ENCODE measurements at regions not wholly inside any gene's neighbourhood (a gene's known extent, or its start where the extent isn't known, plus 50 kb on each side); places are given as distances from the start of the nearest gene placed in this dataset.
"Not testable (repeated sequence)": the region's sequence is repeated elsewhere in the genome, so short reads cannot be mapped to it uniquely, and the experiment has no call there.

- not testable (repeated sequence) for H3K79me2 ChIP-seq (ENCODE audit: insufficient read depth, low read length); H3K23ac ChIP-seq (ENCODE audit: insufficient read length, low read depth, low read length); H3K4me2 ChIP-seq (ENCODE audit: insufficient read depth, insufficient read length, low read length); H3K27ac ChIP-seq (ENCODE audit: insufficient read length, low read depth, low read length); H4K20me1 ChIP-seq (ENCODE audit: control insufficient read depth, insufficient read depth, insufficient read length); H2AFZ ChIP-seq (ENCODE audit: low read length); H3K4me1 ChIP-seq (ENCODE audit: insufficient read depth, low read length); H3K9ac ChIP-seq (ENCODE audit: extremely low read depth, insufficient read length, low read length); H2BK12ac ChIP-seq (ENCODE audit: insufficient read length, low read depth, low read length); H3K18ac ChIP-seq (ENCODE audit: insufficient read length, low read depth, low read length); H3K4me3 Mint-ChIP-seq; H3K79me1 ChIP-seq (ENCODE audit: insufficient read depth, low read depth, low read length, poor library complexity, severe bottlenecking); H4K8ac ChIP-seq (replicated peaks; ENCODE audit: insufficient read length, low read depth, low read length); H3K4ac ChIP-seq (ENCODE audit: low read depth, low read length); H4K91ac ChIP-seq (ENCODE audit: insufficient read length, low read depth, low read length); H3K56ac ChIP-seq (ENCODE audit: insufficient read length, low read depth, low read length); H3K36me3 Mint-ChIP-seq (ENCODE audit: insufficient read depth in 1 of 3, low read depth in 3 of 3); H3K23me2 ChIP-seq (ENCODE audit: insufficient read length, low read depth, low read length, poor library complexity, severe bottlenecking); H3K27ac Mint-ChIP-seq; H3K4me1 Mint-ChIP-seq; H3K14ac ChIP-seq (ENCODE audit: insufficient read depth, low read length); H2BK20ac ChIP-seq (ENCODE audit: low read depth, low read length, poor library complexity, severe bottlenecking); H3K9me3 ChIP-seq (ENCODE audit: control insufficient read depth, low read depth, low read length); H3K27me3 ChIP-seq (ENCODE audit: insufficient read depth, low read length); H2BK120ac ChIP-seq (ENCODE audit: low read depth, low read length, poor library complexity, severe bottlenecking); H2BK15ac ChIP-seq (ENCODE audit: low read depth, low read length); H3T11ph ChIP-seq (ENCODE audit: low read length); H2BK5ac ChIP-seq (ENCODE audit: insufficient read length, low read length); H3K27me3 Mint-ChIP-seq (ENCODE audit: low read depth); H4K5ac ChIP-seq (ENCODE audit: insufficient read length, low read depth, low read length); H2AK5ac ChIP-seq (ENCODE audit: insufficient read length, low read length)
- DNase-seq: peak; percentile 20
- peaks cover 0 to 38% of the 10 kb centered on the region in 2 experiments; a peak in 2 of 5 replicates for H3K9me3 Mint-ChIP-seq
- no CpG with 5 or more reads among the region's 10 CpGs for WGBS (ENCODE audit: extremely low coverage, insufficient read length, low lambda C conversion rate)
These were observed 406.5 kb downstream of the PRIM2 start for GRCh38 chr6:57723815-57724401.

GRCh38 chr6:57729407-57729806, 412.0 kb downstream of the PRIM2 start:
- H2BK15ac ChIP-seq (ENCODE audit: low read depth, low read length); H2AFZ ChIP-seq (ENCODE audit: low read length); H4K8ac ChIP-seq (replicated peaks; ENCODE audit: insufficient read length, low read depth, low read length); H3K4ac ChIP-seq (ENCODE audit: low read depth, low read length); H4K5ac ChIP-seq (ENCODE audit: insufficient read length, low read depth, low read length); H3K79me1 ChIP-seq (ENCODE audit: insufficient read depth, low read depth, low read length, poor library complexity, severe bottlenecking); H3K9ac ChIP-seq (ENCODE audit: extremely low read depth, insufficient read length, low read length); H3K36me3 Mint-ChIP-seq (ENCODE audit: insufficient read depth in 1 of 3, low read depth in 3 of 3); H3K18ac ChIP-seq (ENCODE audit: insufficient read length, low read depth, low read length); H3K27ac ChIP-seq (ENCODE audit: insufficient read length, low read depth, low read length); H3K4me1 ChIP-seq (ENCODE audit: insufficient read depth, low read length); DNase-seq; H3K79me2 ChIP-seq (ENCODE audit: insufficient read depth, low read length); H3K4me3 Mint-ChIP-seq; H4K91ac ChIP-seq (ENCODE audit: insufficient read length, low read depth, low read length); H3T11ph ChIP-seq (ENCODE audit: low read length); H3K27me3 Mint-ChIP-seq (ENCODE audit: low read depth); H2BK20ac ChIP-seq (ENCODE audit: low read depth, low read length, poor library complexity, severe bottlenecking); H3K4me1 Mint-ChIP-seq; H3K56ac ChIP-seq (ENCODE audit: insufficient read length, low read depth, low read length); H3K27me3 ChIP-seq (ENCODE audit: insufficient read depth, low read length); H2BK5ac ChIP-seq (ENCODE audit: insufficient read length, low read length); H3K23ac ChIP-seq (ENCODE audit: insufficient read length, low read depth, low read length); H3K9me3 ChIP-seq (ENCODE audit: control insufficient read depth, low read depth, low read length); H2AK5ac ChIP-seq (ENCODE audit: insufficient read length, low read length); H3K23me2 ChIP-seq (ENCODE audit: insufficient read length, low read depth, low read length, poor library complexity, severe bottlenecking); H3K4me2 ChIP-seq (ENCODE audit: insufficient read depth, insufficient read length, low read length); H2BK12ac ChIP-seq (ENCODE audit: insufficient read length, low read depth, low read length); H2BK120ac ChIP-seq (ENCODE audit: low read depth, low read length, poor library complexity, severe bottlenecking); H3K14ac ChIP-seq (ENCODE audit: insufficient read depth, low read length); H4K20me1 ChIP-seq (ENCODE audit: control insufficient read depth, insufficient read depth, insufficient read length); H3K27ac Mint-ChIP-seq: not testable (repeated sequence)
- no CpG with 5 or more reads among the region's 2 CpGs for WGBS (ENCODE audit: extremely low coverage, insufficient read length, low lambda C conversion rate)
- peaks cover 0 to 36% of the 10 kb centered on the region in 2 experiments; a peak in 2 of 5 replicates for H3K9me3 Mint-ChIP-seq
